BJ (cell line): ENCODE measurements at regions not wholly inside any gene's neighbourhood (a gene's known extent, or its start where the extent isn't known, plus 50 kb on each side); places are given as distances from the start of the nearest gene placed in this dataset.

Experiments
- CTCF ChIA-PET: fragments of 350-600 bp; formaldehyde crosslinking; extraction: SDS; loops from one replicate; lab custom pipeline; 2021; ENCODE audit warnings: antibody characterized with exemption, inconsistent platforms; lab: Yijun Ruan, JAX
- POLR2A ChIA-PET: fragments of 300-600 bp; sonication (Branson Sonifier 250); formaldehyde crosslinking; extraction: SDS; loops from one replicate; lab custom pipeline; 2021; ENCODE audit warnings: antibody characterized with exemption; lab: Charles Lee
- DNase-seq: peaks from one replicate; pipeline ENCODE4 v3.0.0-alpha.2; 2011; ENCODE audit warnings: low read depth
- H3K27me3 ChIP-seq: 2 replicates; pipeline ENCODE4 v1.6.0; 2011; ENCODE audit warnings: low read length; ENCODE audit not compliant: control insufficient read depth, insufficient read depth
- H3K36me3 ChIP-seq: 2 replicates; pipeline ENCODE4 v1.5.1; 2011; ENCODE audit warnings: low read length; ENCODE audit not compliant: control insufficient read depth, insufficient read depth
- H3K4me3 ChIP-seq: 2 replicates; pipeline ENCODE4 v1.5.1; 2011; ENCODE audit warnings: low read depth, mild to moderate bottlenecking, control low read depth, low read length
- TF ChIP-seq, protein P1 (sequence below): IDR thresholded peaks from 2 replicates; pipeline ENCODE4 v1.5.1; 2011; ENCODE audit warnings: low read depth, mild to moderate bottlenecking, control low read depth, inconsistent platforms, low read length, moderate library complexity; ENCODE audit not compliant: insufficient read depth

DNA sequence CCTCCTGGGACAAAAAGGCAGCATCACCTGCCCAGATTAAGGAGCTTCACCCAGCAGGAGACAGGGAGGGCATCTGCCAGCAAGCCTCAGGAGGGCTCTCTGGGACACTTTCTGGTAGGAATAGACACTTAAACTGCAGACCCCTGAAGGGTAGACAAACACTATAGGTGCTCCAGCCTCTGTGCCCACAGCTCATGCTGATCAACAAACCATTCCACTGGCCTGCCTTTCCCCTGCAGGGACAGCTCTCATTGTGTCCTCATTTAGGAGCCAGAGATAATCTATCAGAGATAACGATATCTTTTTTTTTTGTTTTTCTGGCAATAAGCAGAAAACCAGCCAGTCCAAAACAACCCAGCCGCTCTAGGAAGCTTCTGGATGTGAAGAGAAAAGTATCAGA lies 251.8 kb upstream of the CCDC196 start:
- POLR2A ChIA-PET = no interaction called here
- CTCF ChIA-PET = interaction anchor here (1.4 to 1.5 kb wide), 2 partner anchors 11 to 18 kb away, joined by 4 read pairs; no protein-coding TSS in a partner anchor
- TF ChIP-seq, protein P1, sequence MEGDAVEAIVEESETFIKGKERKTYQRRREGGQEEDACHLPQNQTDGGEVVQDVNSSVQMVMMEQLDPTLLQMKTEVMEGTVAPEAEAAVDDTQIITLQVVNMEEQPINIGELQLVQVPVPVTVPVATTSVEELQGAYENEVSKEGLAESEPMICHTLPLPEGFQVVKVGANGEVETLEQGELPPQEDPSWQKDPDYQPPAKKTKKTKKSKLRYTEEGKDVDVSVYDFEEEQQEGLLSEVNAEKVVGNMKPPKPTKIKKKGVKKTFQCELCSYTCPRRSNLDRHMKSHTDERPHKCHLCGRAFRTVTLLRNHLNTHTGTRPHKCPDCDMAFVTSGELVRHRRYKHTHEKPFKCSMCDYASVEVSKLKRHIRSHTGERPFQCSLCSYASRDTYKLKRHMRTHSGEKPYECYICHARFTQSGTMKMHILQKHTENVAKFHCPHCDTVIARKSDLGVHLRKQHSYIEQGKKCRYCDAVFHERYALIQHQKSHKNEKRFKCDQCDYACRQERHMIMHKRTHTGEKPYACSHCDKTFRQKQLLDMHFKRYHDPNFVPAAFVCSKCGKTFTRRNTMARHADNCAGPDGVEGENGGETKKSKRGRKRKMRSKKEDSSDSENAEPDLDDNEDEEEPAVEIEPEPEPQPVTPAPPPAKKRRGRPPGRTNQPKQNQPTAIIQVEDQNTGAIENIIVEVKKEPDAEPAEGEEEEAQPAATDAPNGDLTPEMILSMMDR = no peak
- Histone ChIP-seq H3K36me3 (no peaks in the 10 kb centered on the region), H3K27me3 (no peaks in the 10 kb centered on the region), H3K4me3 (no peak overlapping the region)
- no peak for DNase-seq

DNA sequence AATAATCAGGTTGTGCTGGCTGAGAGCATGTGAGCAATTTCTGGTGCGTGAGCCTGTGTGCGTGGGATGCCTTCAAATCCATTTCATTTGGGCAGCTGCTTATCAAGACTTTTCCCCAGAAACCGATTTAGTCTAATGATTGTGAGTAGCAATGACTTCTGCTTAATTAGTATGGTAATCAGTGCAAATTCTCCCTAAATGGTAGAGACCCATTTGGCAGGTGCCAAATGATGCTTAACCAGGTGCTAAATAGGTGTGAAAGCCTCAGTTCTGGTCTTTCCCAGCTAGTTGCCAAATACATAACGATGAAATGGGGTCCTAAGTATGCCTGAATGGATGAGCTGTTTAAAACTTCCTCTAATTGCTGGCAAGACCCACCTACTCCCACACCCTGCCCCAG lies 248.4 kb upstream of the CCDC196 start:
- TF ChIP-seq, protein P1 = no peak
- H3K36me3 ChIP-seq = no peaks in the 10 kb centered on the region
- no peak for DNase-seq
- no peak overlapping the region for H3K4me3 ChIP-seq
- CTCF ChIA-PET = no interaction called here
- POLR2A ChIA-PET = no interaction called here
- no peaks in the 10 kb centered on the region for H3K27me3 ChIP-seq

DNA sequence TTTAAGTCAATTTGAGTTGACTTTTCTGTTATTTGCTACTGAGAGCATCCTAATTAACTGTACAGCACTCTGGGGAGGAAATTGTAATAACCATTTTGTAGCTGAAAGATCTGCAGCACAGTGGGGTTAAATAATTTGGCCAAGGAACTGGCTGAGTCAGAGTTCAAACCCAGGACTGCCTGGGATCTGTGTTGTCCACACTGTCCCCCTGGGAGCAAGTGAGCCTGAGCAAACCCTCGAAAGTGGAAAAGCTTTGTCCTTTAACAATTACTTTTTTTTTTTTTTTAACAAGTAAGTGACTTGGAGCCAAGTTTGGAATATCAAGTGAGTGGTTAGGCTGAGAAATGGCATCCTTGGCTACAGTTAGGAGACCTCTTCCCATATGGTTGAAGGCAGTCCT lies 247.2 kb upstream of the CCDC196 start:
- DNase-seq = no peak
- no peaks in the 10 kb centered on the region for H3K36me3 ChIP-seq
- TF ChIP-seq, protein P1 = no peak
- ChIA-PET CTCF (no interaction called here), POLR2A (no interaction called here)
- H3K4me3 ChIP-seq = no peak overlapping the region
- H3K27me3 ChIP-seq = no peaks in the 10 kb centered on the region

DNA sequence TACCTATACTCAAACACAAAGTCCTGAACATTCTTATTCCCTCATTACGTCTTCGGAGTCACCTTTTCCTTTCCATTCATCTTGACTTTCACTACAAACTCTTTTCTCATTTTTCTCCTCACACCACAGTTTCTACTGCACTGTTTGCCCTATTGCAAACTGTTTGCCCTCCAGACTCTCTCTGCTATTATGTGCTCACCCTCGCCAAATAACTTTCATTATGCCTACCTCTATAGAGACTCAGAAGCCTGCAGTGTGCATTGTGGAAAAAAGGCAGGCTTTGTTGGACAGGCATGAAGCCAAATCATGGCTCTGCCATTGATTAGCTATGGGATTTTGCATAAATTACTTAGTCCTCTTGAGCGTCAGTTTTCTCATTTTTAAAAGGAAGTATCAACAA lies 246.6 kb upstream of the CCDC196 start:
- no peak overlapping the region for H3K4me3 ChIP-seq
- H3K27me3 ChIP-seq = no peaks in the 10 kb centered on the region
- no peaks in the 10 kb centered on the region for H3K36me3 ChIP-seq
- ChIA-PET POLR2A (no interaction called here), CTCF (no interaction called here)
- DNase-seq = no peak
- TF ChIP-seq, protein P1 = no peak

DNA sequence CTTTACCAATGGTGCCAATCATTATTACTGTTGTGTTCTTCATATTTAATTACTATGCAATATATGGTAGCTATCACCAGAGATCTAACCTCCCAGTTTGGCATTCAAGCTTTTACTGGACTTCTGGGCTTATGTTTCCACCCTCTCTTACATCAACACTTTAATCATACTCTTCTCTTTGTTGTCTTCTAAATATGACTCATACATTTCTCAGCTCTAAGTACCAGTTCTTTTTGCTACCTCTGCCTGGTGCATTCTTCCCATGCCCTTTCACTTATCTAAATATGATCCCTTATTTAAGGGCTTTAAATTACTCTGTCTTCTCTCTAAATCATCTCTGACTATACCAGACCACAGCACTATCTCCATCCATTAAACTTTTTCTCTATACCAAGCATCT lies 246.1 kb upstream of the CCDC196 start:
- POLR2A ChIA-PET = no interaction called here
- Histone ChIP-seq H3K27me3 (no peaks in the 10 kb centered on the region), H3K36me3 (no peaks in the 10 kb centered on the region), H3K4me3 (no peak overlapping the region)
- CTCF ChIA-PET = interaction anchor here (0.5 kb wide), 1 partner anchor 57 kb away, joined by 4 read pairs; no protein-coding TSS in a partner anchor
- DNase-seq = no peak
- TF ChIP-seq, protein P1 = no peak
